Astrocyte of the hippocampus (primary cell): ENCODE measurements at regions not wholly inside any gene's neighbourhood (a gene's known extent, or its start where the extent isn't known, plus 50 kb on each side); places are given as distances from the start of the nearest gene placed in this dataset.

Experiments used
- DNase-seq: peaks from one replicate; pipeline ENCODE4 v3.0.0; 2011; ENCODE audit warnings: low read depth, low spot score

DNA sequence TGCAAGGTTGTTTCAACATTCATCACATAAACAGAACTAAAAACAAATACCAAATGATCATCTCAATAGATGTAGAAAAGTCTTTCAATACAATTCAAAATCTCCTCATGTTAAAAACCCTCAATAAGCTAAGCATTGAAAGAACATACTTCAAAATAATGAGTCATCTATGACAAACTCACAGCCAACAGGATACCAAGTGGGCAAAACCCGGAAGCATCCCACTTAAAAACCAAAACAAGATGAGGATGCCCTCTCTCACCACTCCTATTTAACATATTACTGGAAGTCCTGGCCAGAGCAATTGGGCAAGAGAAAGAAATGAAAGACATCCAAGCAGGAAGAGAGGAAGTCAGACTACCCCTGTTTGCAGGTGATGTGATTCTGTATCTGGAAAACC is 992.2 kb upstream of the PIK3C3 start:
- no peak for DNase-seq

DNA sequence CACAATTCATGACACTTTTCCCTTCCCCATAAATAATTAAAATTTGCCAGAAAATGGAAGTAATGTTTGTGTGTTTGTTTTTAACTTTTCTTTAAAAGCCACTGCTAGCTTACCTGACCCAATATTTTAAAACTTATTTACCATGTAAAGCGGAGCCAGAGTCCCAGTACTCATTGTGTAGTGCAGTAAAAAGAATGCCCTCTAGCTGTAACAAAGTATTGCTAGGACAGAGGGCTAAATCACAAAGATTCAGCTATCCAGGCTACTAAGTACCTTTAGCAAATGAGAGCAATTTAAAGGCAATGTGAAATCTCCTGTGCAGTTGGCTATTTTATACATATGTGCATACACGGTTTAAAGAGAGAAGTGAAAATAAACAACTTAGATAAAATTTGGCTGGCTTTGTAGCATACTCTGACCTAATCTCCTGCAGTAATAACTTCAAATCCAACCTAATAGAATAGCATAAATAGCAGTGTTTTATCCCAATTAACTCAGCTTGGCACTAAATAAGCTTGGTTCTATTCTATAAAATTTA is 997.4 kb upstream of the PIK3C3 start:
- DNase-seq, result no peak

DNA sequence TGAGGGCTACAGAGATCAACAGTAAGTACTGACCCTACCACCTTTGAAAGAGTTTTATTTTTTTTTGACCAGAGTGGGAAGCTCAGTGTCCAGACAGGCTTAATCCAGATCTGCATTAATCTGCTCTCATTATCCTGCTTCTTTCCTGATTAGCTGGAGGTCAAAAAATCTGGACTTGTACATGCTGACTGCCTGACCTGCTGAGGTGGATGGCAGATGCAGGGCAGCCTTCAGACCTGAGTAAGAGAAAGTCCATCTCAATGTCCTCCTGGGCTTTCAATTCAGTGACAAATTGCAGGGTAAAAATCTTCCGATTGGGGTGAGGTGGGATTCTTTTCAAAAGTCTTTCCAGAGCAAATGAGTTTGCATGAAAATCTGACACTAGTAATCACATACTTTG is 998.8 kb upstream of the PIK3C3 start:
- no peak for DNase-seq

DNA sequence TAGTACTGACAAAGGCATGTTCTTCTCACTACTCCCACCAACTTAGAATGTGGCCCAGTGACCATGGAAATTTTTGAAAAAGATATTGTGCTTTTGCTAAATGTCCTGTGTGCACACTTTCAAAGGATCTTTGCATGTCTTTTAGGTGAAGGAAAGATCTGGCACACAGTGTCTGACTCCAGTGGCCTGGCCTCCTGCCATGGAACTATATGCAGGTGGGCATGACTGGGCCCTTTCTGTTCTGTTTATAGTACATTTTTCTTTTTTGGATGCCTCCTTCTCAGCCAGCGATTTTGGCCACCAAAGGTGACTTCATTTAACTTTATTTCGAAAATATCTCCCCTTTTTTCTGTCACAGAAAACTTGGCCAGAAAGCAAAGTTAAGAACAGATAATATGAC is 999.7 kb upstream of the PIK3C3 start:
- no peak for DNase-seq

DNA sequence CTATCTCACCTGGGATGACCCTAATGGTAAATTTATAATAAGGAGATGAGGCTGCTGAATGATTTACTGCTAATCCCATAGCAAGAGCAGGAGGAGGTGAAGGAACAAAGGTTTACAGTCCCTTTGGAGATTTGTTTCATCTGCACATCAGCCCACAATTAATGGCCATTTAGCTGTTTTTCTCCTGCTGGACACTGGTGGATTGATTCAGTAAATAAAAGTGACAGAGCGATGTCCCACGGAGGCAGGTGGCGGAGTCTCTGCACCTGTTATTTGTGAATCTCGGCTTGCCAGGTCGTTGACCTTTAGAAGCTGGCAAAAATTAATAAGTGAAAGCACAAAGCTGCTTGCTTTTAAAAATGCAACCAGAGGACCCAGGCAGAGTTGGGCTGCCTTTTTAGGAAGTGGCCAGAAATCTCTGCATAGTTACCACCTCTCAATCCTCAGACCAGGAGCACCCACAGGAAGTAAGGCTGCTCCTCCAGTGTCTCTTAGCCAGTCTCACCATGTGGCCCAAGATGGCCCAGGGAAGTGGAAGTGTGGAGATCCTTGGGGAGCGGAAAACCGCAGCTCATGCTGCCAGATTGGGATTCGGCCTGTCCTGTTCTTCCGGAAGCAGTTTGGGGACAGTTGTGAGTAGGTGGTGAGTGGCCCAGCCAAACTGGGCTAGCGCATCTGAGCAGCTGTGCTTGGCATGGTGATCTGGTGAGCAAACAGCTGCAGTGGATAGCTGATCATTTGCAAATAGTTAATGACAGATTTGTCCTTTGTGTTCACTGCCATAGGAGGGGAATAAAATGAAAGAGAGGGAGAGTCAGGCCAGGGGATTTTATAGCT is 1005.7 kb upstream of the PIK3C3 start:
- no peak for DNase-seq

DNA sequence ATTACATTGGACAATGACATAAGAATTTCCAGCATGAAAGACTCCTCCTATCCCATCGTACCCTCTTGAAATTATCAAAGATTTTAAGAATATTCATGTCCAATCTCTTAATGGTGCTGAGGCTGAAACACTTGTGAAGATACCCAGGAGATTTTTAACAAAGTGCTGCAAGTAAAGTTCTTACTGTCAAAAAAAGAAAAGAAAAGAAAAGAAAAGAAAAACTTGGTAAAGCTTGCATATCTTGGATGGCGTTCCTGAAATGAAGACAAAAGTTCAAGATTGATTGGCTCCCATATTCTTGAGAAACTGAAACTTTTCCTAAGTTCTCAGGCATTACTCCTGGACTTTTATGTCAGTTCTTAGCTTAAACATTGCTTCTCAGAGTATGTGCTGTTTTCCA is 1010.5 kb upstream of the PIK3C3 start:
- no peak for DNase-seq

DNA sequence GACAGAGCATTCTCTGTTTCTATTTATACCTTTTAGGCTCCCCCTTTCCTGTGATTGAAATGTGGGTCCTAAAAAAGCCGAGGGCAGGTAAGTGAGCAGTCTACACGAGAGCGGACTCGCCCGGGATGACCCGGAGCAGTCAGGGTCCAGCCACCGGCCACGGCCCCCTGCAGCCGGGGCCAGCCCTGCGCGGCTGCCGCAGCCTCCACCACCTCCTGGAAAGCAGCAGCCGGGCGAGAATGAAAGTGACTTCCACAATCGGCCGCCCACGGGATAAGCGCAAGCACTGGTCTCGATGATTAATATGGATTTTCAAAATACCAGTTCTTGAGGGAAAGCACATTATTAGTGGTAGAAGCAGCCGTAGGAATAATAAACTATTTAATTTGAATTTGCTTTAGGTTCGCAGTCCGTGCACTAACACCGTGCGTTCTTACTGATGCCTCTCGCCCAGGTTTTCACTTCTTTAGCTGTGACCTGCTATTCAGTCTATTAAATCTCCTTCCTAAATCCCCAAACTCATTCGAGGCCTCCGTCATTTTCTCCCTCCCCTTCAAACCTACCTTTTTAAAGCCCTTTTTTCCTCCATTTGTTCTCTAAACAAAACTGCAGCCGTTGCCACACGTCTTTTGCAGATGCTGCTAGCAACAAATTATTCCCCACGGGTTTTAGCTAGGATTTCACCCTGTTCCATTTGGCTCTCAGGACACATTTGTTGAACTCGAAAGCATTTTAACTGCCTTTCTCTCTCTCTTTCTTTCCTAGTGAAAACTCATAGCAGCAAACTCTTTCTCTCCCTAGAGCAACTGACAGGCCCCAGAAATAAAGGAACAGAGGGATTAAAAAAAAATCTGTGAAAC is 1015.1 kb upstream of the PIK3C3 start:
- DNase-seq, result peak; percentile 19

DNA sequence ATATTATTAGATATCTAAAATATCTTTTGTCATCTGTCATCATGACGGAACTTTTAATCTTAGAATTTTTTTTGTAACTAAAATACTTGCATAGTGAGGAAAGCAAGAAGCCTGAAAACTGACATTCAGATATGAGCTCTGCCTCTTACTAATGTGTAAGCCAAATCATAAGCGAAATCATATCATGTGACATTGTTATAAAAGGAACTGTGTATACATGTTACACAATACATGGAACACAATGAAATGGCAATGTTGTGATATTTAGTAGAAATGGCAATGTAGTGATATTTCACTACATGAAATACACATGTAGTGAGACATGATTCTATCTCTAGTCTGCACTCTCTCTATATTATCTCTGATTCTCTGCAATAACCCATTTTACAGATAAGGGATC is 1016.4 kb upstream of the PIK3C3 start:
- no peak for DNase-seq

DNA sequence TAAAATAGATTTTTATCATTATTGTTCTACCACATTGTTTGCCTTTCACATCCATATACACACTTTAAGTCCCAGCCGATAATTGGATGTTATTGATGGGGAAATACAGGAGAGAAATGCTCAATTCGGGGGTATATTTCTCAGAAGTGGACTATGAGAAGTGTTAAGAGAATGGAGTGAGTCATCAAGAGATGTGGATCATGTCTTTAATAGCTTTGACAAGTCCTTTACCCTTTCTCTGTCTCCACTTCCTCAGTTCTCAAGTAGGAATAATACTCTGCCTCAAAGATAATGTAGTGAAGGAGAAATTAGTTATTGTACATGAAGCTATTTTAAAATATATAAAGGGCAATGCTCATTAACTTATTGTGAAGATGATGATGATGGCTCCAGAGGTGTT is 1017.6 kb upstream of the PIK3C3 start:
- no peak for DNase-seq

DNA sequence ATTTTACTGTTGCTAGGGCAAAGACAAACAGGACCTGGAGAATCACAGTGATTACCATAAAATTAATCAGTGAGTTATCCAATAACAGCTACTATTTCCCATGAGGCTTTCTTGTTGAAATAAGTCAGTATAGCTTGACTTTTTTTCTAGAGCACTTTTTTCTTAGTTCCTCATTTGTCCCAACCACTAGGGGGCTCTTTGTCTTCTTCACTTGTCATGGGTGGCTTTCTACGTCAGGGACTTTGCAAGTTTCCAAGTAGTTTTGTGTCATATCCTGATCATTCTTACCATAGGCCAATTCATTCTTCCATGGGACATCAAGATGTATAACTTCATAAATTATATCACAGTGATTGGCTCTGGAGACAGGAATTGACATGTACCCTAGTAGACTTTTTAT is 1019.6 kb upstream of the PIK3C3 start:
- DNase-seq, result no peak

DNA sequence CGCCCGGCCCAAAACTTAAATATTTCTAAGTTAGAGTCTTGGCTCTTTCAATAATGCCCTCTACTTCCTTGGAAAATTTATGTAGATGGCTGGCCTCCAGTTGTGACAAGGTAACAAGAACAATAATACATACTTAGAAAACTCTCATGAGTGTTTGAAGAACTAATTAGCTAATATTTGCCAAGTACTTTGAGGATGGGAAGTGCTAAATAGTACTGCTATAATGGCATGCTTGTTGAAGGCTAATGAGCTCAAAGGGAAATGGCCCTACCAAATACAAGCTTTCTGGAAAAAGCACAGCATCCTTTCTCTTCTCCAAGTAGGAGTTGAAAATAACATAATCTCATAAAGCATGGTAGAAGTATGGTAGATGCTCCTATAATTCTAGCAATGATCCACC is 1022.2 kb upstream of the PIK3C3 start:
- no peak for DNase-seq

DNA sequence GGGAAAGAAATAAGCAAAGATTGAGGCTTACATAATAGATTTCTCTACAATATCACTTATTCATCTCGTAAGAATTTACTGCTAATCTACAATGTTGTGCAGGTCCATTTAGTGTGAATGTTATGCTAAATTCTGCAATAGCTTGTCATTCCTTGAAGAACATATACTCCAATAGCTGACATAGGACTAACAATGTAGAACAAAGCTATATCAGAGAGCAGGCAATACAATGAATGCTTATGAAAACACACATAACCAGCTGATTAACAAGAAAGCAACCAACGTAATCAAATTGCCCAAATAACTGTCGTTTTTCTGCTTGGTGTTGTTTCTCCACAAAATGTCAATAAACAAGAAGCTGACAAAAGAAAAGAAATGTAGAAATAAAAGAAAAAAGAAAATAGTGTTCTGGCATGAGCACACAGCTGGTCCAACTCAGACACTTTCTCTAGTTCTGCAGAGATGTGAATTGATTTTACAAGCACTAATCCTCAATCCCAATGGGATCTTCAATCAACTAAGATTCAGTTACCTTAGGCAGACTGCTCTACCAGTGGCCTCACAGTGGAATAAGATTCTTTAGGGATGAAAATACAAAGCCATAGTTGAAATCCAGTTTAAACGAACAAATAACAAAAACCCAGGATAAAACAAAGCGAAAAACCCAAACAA is 1024.7 kb upstream of the PIK3C3 start:
- no peak for DNase-seq

DNA sequence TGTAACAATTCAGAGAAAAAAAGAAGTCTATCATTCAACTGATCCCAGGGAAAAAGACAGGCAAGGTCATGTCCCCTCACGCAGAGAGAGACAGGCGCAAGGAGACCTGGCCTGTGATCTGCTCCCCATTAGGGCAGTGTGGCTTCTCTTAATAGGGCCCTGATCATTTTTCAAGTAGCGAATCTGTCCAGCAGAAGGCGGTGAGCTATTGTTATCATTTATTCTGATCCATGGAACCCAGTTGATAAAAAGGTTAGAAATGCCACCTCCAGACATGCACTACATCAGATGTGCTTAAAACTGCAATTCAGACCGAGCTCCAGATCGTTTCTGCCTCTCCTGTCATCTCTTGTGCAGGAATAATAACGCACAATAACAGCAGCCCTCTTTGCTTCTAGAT is 1025.6 kb upstream of the PIK3C3 start:
- DNase-seq, result no peak

DNA sequence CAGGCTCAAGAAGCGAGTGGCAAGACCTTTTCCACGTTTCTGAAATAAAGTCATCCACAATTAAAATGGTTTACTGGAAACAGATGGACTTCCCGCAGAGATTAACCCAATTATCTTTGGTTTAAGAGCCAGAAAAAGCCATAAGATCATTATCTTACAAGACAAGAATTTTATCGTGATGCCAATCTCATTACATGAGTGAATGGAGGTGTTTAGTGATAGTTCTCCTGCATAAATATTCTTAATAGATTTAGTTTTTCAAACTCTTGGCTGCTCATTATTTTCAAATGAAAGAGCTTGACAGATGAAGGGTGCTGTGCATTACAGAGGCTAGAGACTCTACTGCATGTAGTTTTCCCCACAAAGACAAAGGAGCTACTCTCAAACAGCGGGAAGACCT is 1028.4 kb upstream of the PIK3C3 start:
- DNase-seq, result peak; percentile 56

DNA sequence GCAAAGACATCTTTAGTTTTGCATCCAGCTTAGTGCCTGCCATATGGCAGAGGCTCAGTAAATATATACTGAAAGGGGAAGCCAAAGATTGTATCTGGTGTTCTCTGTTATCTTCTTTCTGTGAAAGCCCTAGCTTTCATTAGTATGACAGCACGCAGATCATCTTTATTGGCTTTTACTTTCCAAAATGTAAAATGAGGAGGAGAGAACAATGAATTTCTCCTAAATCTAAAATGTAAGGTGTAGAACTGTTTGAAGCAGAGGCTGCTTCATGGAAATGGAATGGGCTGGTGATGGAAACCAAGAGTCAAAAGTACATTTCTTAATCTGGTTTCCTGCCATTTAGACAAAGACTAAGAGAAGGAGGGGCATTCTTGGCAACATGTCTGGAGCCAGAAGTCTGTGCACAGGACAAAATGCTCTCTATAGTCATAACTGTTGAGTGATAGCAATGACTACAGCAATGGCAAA is 1029.9 kb upstream of the PIK3C3 start:
- peak; percentile 31 for DNase-seq

DNA sequence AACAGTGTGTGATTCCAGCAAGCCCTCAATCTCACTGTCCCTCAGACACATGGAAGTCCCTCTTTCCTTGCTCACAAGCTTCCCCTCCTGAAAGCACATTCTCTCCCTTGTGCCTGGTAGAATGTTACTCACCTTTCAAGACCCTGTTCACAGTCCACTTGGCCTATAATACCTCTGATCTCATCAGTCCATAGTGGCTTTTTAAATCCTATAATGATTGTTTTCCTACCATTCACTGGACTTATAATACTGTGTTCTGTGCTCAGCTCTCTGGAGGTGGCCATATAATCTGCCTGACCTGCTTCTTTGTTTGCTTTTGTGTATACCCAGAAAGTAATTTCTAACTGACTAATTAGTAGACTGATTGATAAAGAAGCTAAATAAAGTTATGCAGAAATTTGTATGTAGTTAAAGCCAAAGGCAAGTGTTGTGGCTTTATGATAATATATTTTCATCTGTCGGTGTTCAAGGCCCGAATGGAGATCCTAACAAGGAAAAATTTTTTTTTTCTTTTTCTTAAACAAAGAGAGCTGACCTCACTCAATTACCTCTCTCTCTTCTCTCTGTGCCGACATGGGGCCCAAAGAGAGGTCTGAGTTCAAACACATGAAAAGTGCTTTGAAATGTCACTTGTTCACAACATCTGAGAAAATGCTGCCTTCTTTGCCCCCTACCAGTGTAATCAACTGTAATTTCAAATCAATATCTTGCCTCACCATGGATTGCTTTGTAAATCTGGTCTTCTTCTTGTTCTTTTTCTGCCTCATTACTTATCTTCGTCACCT is 1033.0 kb upstream of the PIK3C3 start:
- DNase-seq, result no peak

DNA sequence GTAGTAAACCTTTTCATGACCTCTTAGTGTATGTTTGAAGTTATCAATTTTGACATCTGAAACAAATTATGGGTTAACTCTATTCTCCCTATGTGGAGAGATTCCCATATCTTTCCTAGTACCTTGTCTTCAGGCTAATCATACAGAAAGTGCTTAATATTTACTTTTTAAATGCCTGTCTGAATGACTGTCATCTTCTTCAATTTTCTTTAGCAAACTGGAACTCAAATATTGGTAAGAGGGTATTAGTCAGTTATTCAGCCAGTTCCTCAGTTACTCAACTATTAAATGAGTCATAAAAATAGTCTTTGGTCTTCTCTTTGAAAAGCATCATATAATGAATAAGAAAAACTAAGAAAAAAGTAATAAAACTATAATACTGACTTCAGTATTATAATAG is 1038.0 kb upstream of the PIK3C3 start:
- no peak for DNase-seq

DNA sequence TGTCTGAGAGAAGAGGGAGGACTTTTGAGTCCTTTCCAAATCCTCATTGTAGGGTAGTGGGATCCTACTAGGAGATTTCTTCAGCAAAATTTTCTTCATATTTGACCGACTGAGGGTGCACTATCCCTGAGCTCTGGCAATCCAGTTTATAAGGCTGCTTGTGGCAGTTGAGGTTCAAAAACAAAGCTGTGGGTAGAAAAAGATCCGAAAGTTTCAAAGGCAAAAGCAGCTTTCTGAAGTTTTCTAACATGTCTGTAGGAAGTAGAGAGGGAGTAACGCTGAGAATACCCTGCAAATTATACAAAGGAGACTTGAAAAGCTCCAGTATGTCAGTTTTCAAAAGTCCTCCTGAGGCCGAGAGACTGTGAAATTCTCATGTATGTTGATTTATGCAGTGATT is 1039.3 kb upstream of the PIK3C3 start:
- no peak for DNase-seq

DNA sequence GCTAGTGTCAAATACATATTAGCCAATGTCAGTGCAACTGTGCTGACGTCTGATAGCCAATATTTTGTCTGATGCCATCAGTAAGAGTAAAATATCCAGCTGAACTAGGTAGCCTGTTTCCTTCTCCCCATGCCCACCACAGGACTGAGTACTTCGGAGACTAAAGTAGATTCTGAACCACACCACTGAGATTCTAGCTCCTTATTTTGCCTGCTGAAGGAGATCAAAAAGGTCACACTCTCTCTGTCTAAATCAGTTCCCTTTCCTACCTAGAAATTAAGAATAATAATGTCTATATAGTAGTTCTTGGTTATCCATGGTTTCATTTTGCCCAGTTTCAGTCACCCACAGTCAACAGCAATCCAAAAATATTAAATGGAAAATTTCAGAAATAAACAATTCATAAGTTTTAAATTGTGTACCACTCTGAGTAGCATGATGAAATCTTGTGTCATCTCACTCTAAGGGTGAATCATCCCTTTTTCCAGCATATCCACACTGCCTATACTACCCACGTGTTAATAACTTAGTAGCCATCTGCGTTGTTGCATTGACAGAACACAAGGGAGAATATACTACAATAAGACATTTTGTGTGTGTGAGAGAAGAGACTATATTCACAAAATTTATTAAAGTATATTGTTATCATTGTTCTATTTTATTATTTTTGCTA is 1043.3 kb upstream of the PIK3C3 start:
- no peak for DNase-seq

DNA sequence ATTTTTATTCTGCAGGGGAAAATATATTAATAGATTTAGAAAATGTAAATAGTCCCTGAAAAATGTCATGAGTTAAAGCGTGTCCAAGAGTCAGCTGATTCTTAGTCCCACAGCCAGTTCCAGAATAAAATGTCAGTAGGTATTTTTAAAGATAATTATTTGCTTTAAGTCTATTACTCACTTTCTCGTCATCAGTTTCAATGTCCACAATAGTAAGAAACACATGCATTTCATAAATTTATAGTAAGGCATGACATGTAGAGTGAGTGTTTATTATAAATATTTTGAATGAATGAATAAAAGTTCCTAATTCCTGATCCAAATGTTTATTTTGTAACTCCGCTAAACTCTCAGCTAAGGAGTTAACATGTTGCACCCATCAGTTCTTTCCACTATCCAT is 1044.0 kb upstream of the PIK3C3 start:
- no peak for DNase-seq

DNA sequence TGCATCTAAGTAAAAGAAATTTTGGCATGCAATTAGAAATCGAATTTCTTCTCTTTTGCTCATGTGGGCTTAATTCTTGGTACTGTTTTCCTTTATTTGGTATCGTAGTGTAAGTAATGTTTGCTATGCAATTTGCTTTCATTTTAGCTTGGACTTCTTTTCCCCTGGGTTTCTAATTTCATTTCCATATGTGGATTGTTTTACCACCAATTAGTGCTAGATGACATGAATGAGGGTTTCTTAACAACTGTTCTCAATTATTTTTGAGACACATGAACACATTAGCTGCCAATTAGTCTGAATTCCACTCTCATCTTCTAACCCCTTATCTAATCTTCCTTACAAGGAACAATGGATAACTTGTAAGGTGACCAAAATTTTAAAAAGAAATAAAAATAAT is 1047.2 kb upstream of the PIK3C3 start:
- no peak for DNase-seq
